Ovary (tissue), 3 donors: ENCODE measurements at regions not wholly inside any gene's neighbourhood (a gene's known extent, or its start where the extent isn't known, plus 50 kb on each side); places are given as distances from the start of the nearest gene placed in this dataset.

ENCODE experiments used
- CTCF ChIP-seq, 3 donors: fragments of 450-650 bp in 2 of 3; fragments of 200-600 bp in 1 of 3; IDR thresholded peaks; one replicate each; pipeline versions ENCODE4 v1.5.1 to v1.8.0; 2016 to 2022; ENCODE audit warnings: antibody characterized with exemption in 3 of 3, mild to moderate bottlenecking in 1 of 3
- EP300 ChIP-seq: sonication (generic); formaldehyde crosslinking; IDR thresholded peaks from one replicate; pipeline ENCODE4 v1.6.1; 2017; ENCODE audit warnings: antibody characterized with exemption
- POLR2A ChIP-seq: fragments of 450-650 bp; IDR thresholded peaks from one replicate; pipeline ENCODE4 v1.6.1; 2017; ENCODE audit warnings: antibody characterized with exemption, mild to moderate bottlenecking, moderate library complexity
- donor health status: DM: no; HTN: no; CAD: no.

- TF ChIP-seq CTCF (IDR thresholded peaks at IDR 0.05) (no peak), EP300 (no peak), POLR2A (no peak)
Measured at GRCh38 chr3:70546679-70547078, 234.2 kb upstream of the MDFIC2 start.
